OCI-LY1 (cell line): ENCODE measurements at regions not wholly inside any gene's neighbourhood (a gene's known extent, or its start where the extent isn't known, plus 50 kb on each side); places are given as distances from the start of the nearest gene placed in this dataset.

ENCODE experiments used
- H2AFZ ChIP-seq: fragments of 200-600 bp; sonication (generic), shearing (Covaris generic); 2 replicates; pipeline ENCODE4 v1.6.0; 2014; ENCODE audit warnings: antibody characterized with exemption, mild to moderate bottlenecking, low read length
- H3F3A ChIP-seq: fragments of 200-600 bp; sonication (generic), shearing (Covaris generic); 2 replicates; pipeline ENCODE4 v1.6.0; 2014; ENCODE audit warnings: mild to moderate bottlenecking, antibody characterized with exemption, low read length, moderate library complexity; ENCODE audit not compliant: insufficient read depth
- H3K27ac ChIP-seq: fragments of 200-600 bp; sonication (generic); 2 replicates; pipeline ENCODE4 v1.5.1; 2014; ENCODE audit warnings: low read length, mixed run types, mild to moderate bottlenecking, low read depth; ENCODE audit not compliant: poor library complexity, severe bottlenecking
- H3K27me3 ChIP-seq: fragments of 200-600 bp; sonication (generic); 2 replicates; pipeline ENCODE4 v1.6.0; 2014; ENCODE audit warnings: antibody characterized with exemption, mild to moderate bottlenecking, low read length, moderate library complexity; ENCODE audit not compliant: insufficient read depth
- H3K36me3 ChIP-seq: fragments of 200-600 bp; sonication (generic); 2 replicates; pipeline ENCODE4 v1.6.1; 2014; ENCODE audit warnings: mild to moderate bottlenecking, antibody characterized with exemption, low read length, moderate library complexity, mixed read lengths; ENCODE audit not compliant: insufficient read depth
- H3K4me1 ChIP-seq: fragments of 200-600 bp; sonication (generic); 2 replicates; pipeline ENCODE4 v1.5.1; 2014; ENCODE audit warnings: mild to moderate bottlenecking, low read length, moderate library complexity; ENCODE audit not compliant: insufficient read depth, severe bottlenecking
- H3K4me2 ChIP-seq: fragments of 200-600 bp; sonication (generic), shearing (Covaris generic); 2 replicates; pipeline ENCODE4 v1.6.1; 2014; ENCODE audit warnings: low read length
- H3K4me3 ChIP-seq: fragments of 200-600 bp; sonication (generic); 2 replicates; pipeline ENCODE4 v1.5.1; 2014; ENCODE audit warnings: low read length, low read depth, mild to moderate bottlenecking, mixed read lengths; ENCODE audit not compliant: poor library complexity, severe bottlenecking
- H3K79me2 ChIP-seq: fragments of 200-600 bp; shearing (Covaris generic); 2 replicates; pipeline ENCODE4 v1.6.1; 2016; ENCODE audit warnings: mixed run types, low read length, mixed read lengths; ENCODE audit not compliant: insufficient read depth
- H3K9ac ChIP-seq: fragments of 200-600 bp; sonication (generic), shearing (Covaris generic); 2 replicates; pipeline ENCODE4 v1.6.1; 2014; ENCODE audit warnings: mild to moderate bottlenecking, low read length, mixed read lengths
- H3K9me2 ChIP-seq: fragments of 200-600 bp; sonication (generic), shearing (Covaris generic); 2 replicates; pipeline ENCODE4 v1.6.1; 2014; ENCODE audit warnings: low read depth, mild to moderate bottlenecking, low read length, mixed read lengths
- H3K9me3 ChIP-seq: fragments of 200-600 bp; shearing (Covaris generic); 2 replicates; pipeline ENCODE4 v1.6.1; 2014; ENCODE audit warnings: low read length, mixed read lengths
- H4K20me1 ChIP-seq: fragments of 200-600 bp; sonication (generic), shearing (Covaris generic); 2 replicates; pipeline ENCODE4 v1.6.0; 2016; ENCODE audit warnings: mild to moderate bottlenecking, low read length; ENCODE audit not compliant: insufficient read depth
- CTCF ChIP-seq: fragments of 200-600 bp; sonication (generic), shearing (Covaris generic); IDR thresholded peaks from 2 replicates; pipeline ENCODE4 v1.5.1; 2017; ENCODE audit warnings: mild to moderate bottlenecking, antibody characterized with exemption, low read length, moderate library complexity, mixed read lengths
- EZH2 ChIP-seq: fragments of 200-600 bp; sonication (generic), shearing (Covaris generic); IDR thresholded peaks from 2 replicates; pipeline ENCODE4 v1.8.0; 2017; ENCODE audit warnings: borderline replicate concordance, mixed run types, mild to moderate bottlenecking, antibody characterized with exemption, low read length, moderate library complexity, mixed read lengths

GRCh38 chr4:117425636-117426035, 340.3 kb upstream of the TRAM1L1 start:
- Histone ChIP-seq H3K4me3 (no peak overlapping the region), H2AFZ (no peak overlapping the region), H3K4me1 (no peaks in the 10 kb centered on the region), H3K9me2 (no peaks in the 10 kb centered on the region), H3K9me3 (no peaks in the 10 kb centered on the region), H3K36me3 (no peaks in the 10 kb centered on the region), H3K9ac (no peak overlapping the region), H4K20me1 (no peaks in the 10 kb centered on the region), H3K27me3 (no peaks in the 10 kb centered on the region), H3F3A (no peaks in the 10 kb centered on the region), H3K4me2 (no peak overlapping the region), H3K27ac (no peak overlapping the region), H3K79me2 (no peaks in the 10 kb centered on the region)
- TF ChIP-seq CTCF (no peak), EZH2 (no peak)

- Histone ChIP-seq H4K20me1 (no peaks in the 10 kb centered on the region), H3K9ac (no peak overlapping the region), H2AFZ (no peak overlapping the region), H3K9me3 (no peaks in the 10 kb centered on the region), H3K27me3 (no peaks in the 10 kb centered on the region), H3F3A (no peaks in the 10 kb centered on the region), H3K36me3 (no peaks in the 10 kb centered on the region), H3K9me2 (no peaks in the 10 kb centered on the region), H3K79me2 (no peaks in the 10 kb centered on the region), H3K4me2 (no peak overlapping the region), H3K27ac (no peak overlapping the region), H3K4me3 (no peak overlapping the region), H3K4me1 (no peaks in the 10 kb centered on the region)
- TF ChIP-seq EZH2: no peak
Measured at GRCh38 chr4:117428536-117428935, 343.2 kb upstream of the TRAM1L1 start.

GRCh38 chr4:117429061-117429460, 343.7 kb upstream of the TRAM1L1 start:
- Histone ChIP-seq H3F3A (no peaks in the 10 kb centered on the region), H3K9me3 (no peaks in the 10 kb centered on the region), H3K4me1 (no peaks in the 10 kb centered on the region), H3K36me3 (no peaks in the 10 kb centered on the region), H3K27ac (no peak overlapping the region), H3K27me3 (no peaks in the 10 kb centered on the region), H4K20me1 (no peaks in the 10 kb centered on the region), H3K9me2 (no peaks in the 10 kb centered on the region), H3K9ac (no peak overlapping the region), H2AFZ (no peak overlapping the region), H3K79me2 (no peaks in the 10 kb centered on the region), H3K4me2 (no peak overlapping the region), H3K4me3 (no peak overlapping the region)
- no peak for TF ChIP-seq CTCF
- no peak for TF ChIP-seq EZH2

GRCh38 chr4:117429506-117429905, 344.1 kb upstream of the TRAM1L1 start:
- no peaks in the 10 kb centered on the region for H3K9me2 ChIP-seq
- H3K9ac ChIP-seq: no peak overlapping the region
- H3K4me2 ChIP-seq: no peak overlapping the region
- H3K27ac ChIP-seq: no peak overlapping the region
- no peak overlapping the region for H3K4me3 ChIP-seq
- no peaks in the 10 kb centered on the region for H3F3A ChIP-seq
- no peaks in the 10 kb centered on the region for H3K4me1 ChIP-seq
- H3K9me3 ChIP-seq: no peaks in the 10 kb centered on the region
- H3K79me2 ChIP-seq: no peaks in the 10 kb centered on the region
- no peaks in the 10 kb centered on the region for H3K36me3 ChIP-seq
- H3K27me3 ChIP-seq: no peaks in the 10 kb centered on the region
- H4K20me1 ChIP-seq: no peaks in the 10 kb centered on the region
- no peak overlapping the region for H2AFZ ChIP-seq
- TF ChIP-seq EZH2 (no peak), CTCF (no peak)
